ENCODE measurements at regions not wholly inside any gene's neighbourhood (a gene's known extent, or its start where the extent isn't known, plus 50 kb on each side); places are given as distances from the start of the nearest gene placed in this dataset.
"Not testable (repeated sequence)": the region's sequence is repeated elsewhere in the genome, so short reads cannot be mapped to it uniquely, and the experiment has no call there.

DNA sequence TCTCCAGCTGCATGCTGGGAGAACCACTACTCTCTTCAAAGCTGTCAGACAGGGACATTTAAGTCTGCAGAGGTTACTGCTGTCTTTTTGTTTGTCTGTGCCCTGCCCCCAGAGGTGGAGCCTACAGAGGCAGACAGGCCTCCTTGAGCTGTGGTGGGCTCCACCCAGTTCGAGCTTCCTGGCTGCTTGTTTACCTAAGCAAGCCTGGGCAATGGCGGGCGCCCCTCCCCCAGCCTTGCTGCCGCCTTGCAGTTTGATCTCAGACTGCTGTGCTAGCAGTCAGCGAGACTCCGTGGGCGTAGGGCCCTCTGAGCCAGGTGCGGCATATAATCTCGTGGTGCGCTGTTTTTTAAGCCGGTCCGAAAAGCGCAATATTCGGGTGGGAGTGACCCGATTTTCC, 215.0 kb downstream of the STIM2 start:
- H3K27ac Mint-ChIP-seq; H3K36me3 Mint-ChIP-seq; H3K4me1 Mint-ChIP-seq; H3K27ac ChIP-seq (ENCODE audit: low read depth, low read length); H3K4me1 ChIP-seq (ENCODE audit: insufficient read depth, low read length); intact Hi-C loops (cut with micrococcal nuclease); H3K9me3 ChIP-seq (ENCODE audit: control insufficient read depth in 1 of 2, low read length in 2 of 2); CTCF ChIA-PET (ENCODE audit: partially characterized antibody); H3K27me3 ChIP-seq (ENCODE audit: insufficient read depth, low read length); H3K9me3 Mint-ChIP-seq; POLR2A ChIA-PET (ENCODE audit: partially characterized antibody); DNase-seq; H3K27me3 Mint-ChIP-seq; H3K4me3 ChIP-seq (ENCODE audit: low read length in 2 of 2); H3K4me3 Mint-ChIP-seq; H3K36me3 ChIP-seq (ENCODE audit: insufficient read depth, low read length): not testable (repeated sequence)

DNA sequence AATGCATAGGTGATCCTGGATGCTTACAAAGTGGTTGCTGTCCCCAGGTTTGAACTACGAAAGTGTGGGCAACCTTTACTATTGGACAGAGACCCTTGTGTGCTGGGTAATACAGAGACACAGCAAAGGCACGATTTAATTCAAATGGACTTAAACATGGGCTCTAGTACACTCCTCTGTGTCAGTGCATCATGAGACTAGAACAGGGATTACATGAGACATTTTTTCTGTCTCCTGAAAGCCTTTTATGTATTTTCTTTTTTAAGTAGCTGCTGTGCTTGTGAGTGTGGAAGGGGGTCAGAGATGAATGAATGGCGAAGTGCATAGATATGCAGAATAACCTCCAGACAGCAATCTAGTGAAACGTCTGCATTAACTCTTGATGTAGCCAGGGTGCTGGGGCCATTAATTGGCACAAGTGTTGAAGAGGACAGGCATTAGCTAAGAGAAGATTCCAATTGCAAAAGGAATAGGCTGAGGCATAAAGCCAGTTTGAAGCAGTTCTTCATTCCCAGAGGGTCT, 218.4 kb downstream of the STIM2 start:
- Mint-ChIP-seq H3K9me3 (peaks cover 0 to 4% (median 0%) of the 10 kb centered on the region in 8 donors), H3K27me3 (peaks cover 11 to 13% of the 10 kb centered on the region in 2 donors), H3K27ac (no peak overlapping the region), H3K36me3 (no peaks in the 10 kb centered on the region), H3K4me3 (no peak overlapping the region), H3K4me1 (peaks cover 0 to 5% (median 0%) of the 10 kb centered on the region in 4 donors)
- Histone ChIP-seq H3K27ac (ENCODE audit: low read depth, low read length) (no peak overlapping the region), H3K9me3 (ENCODE audit: control insufficient read depth in 1 of 2, low read length in 2 of 2) (no peaks in the 10 kb centered on the region), H3K4me1 (ENCODE audit: insufficient read depth, low read length) (no peaks in the 10 kb centered on the region), H3K36me3 (ENCODE audit: insufficient read depth, low read length) (no peaks in the 10 kb centered on the region), H3K4me3 (ENCODE audit: low read length in 2 of 2) (no peak overlapping the region), H3K27me3 (ENCODE audit: insufficient read depth, low read length) (no peaks in the 10 kb centered on the region)
- intact Hi-C loops (cut with micrococcal nuclease): no loop called here
- POLR2A ChIA-PET (ENCODE audit: partially characterized antibody): no interaction called here
- CTCF ChIA-PET (ENCODE audit: partially characterized antibody): no interaction called here
- DNase-seq: no peak

DNA sequence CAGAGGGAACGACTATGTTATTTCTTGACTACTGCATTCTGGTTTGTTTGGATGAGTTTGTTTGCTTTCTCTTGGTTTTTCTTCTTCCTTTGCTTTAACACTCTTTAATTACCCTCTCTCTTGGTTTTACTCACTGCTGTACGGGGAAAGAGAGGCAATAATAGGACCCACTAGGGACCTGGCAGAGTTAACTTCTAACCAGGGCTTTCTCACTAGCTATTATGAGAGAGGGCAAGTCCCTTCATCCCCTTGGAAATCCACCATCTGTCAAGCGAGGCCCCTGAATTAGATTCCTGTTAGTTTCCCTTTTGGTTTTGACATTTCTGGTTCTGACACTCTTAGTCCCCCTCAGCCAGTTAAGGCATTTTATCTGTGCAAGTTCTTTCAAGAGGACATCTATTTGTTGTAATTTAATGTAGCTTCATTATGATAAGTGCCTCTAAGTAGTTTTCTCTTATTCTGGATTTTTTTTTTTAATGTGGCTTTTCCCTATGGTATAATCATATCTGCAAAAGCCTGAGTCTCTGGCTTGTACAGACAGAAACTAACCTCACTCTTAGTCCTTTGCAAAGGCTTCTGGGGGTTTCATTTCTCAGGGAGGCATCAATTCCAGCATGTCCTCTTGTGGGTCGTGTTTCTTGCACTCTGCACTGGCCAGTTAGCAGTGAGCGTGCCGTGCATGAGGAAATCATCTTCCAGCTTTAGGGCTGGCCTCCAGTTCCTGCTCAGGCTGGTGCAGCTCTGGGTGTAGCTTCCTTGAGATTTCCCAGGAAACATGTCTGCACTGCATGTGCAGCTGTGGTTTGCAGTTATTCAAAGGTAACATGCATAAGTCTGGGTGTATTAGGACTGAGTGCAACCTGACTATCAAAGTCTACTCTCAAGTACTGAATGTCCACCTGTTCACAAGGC, 221.3 kb downstream of the STIM2 start:
- H3K27ac ChIP-seq (ENCODE audit: low read depth, low read length): no peak overlapping the region

DNA sequence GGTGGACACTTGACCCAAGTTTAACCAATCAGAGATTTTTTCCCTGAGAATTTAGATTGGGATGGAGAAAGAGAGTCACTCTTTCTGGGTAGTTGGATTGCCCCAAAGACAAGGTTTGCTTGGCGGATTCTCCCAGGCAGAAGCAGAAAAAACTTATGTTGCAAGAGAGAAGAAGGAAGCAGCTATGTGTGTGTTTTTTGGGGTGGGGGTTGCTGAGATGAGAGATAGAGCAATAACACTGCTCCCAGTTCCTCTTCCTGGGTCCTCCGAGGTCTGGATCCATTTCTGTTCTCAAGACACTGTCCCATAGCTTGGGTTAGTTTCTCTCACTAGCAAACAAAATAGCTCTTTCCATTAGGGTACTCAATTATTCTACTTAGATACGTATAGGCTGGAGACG, 222.1 kb downstream of the STIM2 start:
- ChIA-PET CTCF (ENCODE audit: partially characterized antibody) (no interaction called here), POLR2A (ENCODE audit: partially characterized antibody) (no interaction called here)
- Mint-ChIP-seq H3K9me3 (peaks cover 0 to 4% (median 0%) of the 10 kb centered on the region in 8 donors), H3K4me1 (peaks cover 3 to 20% (median 7%) of the 10 kb centered on the region in 4 donors), H3K27ac (no peak overlapping the region), H3K36me3 (no peaks in the 10 kb centered on the region), H3K4me3 (no peak overlapping the region), H3K27me3 (peaks cover 36 to 37% of the 10 kb centered on the region in 2 donors)
- Histone ChIP-seq H3K27me3 (ENCODE audit: insufficient read depth, low read length) (peaks cover 12% of the 10 kb centered on the region), H3K36me3 (ENCODE audit: insufficient read depth, low read length) (no peaks in the 10 kb centered on the region), H3K27ac (ENCODE audit: low read depth, low read length) (no peak overlapping the region), H3K4me1 (ENCODE audit: insufficient read depth, low read length) (peaks cover 12% of the 10 kb centered on the region), H3K9me3 (ENCODE audit: control insufficient read depth in 1 of 2, low read length in 2 of 2) (no peaks in the 10 kb centered on the region), H3K4me3 (ENCODE audit: low read length in 2 of 2) (no peak overlapping the region)
- intact Hi-C loops (cut with micrococcal nuclease): no loop called here
- DNase-seq: no peak

More for the DNA sequence above, 221.3 kb downstream of the STIM2 start:
- Mint-ChIP-seq H3K36me3 (no peaks in the 10 kb centered on the region), H3K27ac (peak overlapping the region in 1 of 7 donors; percentile 8), H3K4me1 (peaks cover 3 to 20% (median 7%) of the 10 kb centered on the region in 4 donors), H3K9me3 (peaks cover 0 to 4% (median 0%) of the 10 kb centered on the region in 8 donors), H3K4me3 (no peak overlapping the region), H3K27me3 (peaks cover 32 to 34% of the 10 kb centered on the region in 2 donors)
- Histone ChIP-seq H3K9me3 (ENCODE audit: control insufficient read depth in 1 of 2, low read length in 2 of 2) (no peaks in the 10 kb centered on the region), H3K4me1 (ENCODE audit: insufficient read depth, low read length) (peaks cover 12% of the 10 kb centered on the region), H3K36me3 (ENCODE audit: insufficient read depth, low read length) (no peaks in the 10 kb centered on the region), H3K4me3 (ENCODE audit: low read length in 2 of 2) (no peak overlapping the region), H3K27me3 (ENCODE audit: insufficient read depth, low read length) (peaks cover 12% of the 10 kb centered on the region)
- CTCF ChIA-PET (ENCODE audit: partially characterized antibody): no interaction called here
- DNase-seq: no peak
- POLR2A ChIA-PET (ENCODE audit: partially characterized antibody): no interaction called here
- intact Hi-C loops (cut with micrococcal nuclease): no loop called here

DNA sequence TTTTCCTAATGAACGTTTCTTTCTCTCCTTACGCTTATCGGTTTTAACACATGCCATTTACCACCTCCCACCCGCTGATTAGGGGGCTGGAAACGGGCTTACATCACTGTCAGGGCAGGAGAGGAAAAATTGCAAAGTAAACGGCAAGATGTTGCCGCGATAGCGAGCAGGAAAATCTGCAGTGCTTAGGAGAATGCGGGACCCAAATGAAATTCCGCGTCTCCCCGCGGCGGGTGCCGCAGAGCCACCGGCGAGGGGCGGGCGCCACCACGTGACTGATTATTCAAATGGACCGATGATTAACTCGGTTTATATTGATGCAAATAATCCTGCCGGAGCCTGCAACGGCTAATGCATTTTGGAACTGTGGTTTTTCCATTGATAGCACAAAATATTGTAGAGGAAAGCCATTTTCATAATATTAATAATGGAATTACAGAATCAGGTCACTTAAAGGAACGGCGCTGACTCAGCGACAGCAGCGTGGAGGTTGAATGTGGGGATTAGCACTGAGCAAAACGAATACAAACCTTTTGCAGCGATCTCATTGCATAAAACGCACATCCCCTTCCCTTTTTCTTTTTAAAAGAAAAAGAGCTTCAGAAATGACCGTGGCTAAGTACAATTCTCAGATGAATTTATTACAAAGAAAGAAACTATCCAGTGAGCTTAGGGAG, 224.2 kb downstream of the STIM2 start:
- no peak overlapping the region for H3K27ac Mint-ChIP-seq
- Histone ChIP-seq H3K27me3 (ENCODE audit: insufficient read depth, low read length) (peaks cover 12% of the 10 kb centered on the region), H3K27ac (ENCODE audit: low read depth, low read length) (no peak overlapping the region), H3K4me1 (ENCODE audit: insufficient read depth, low read length) (peaks cover 12% of the 10 kb centered on the region), H3K36me3 (ENCODE audit: insufficient read depth, low read length) (no peaks in the 10 kb centered on the region), H3K4me3 (ENCODE audit: low read length in 2 of 2) (peak overlapping the region in 1 of 2 donors; percentile 19), H3K9me3 (ENCODE audit: control insufficient read depth in 1 of 2, low read length in 2 of 2) (no peaks in the 10 kb centered on the region)
- no peak for DNase-seq
- H3K4me1 Mint-ChIP-seq: peaks cover 3 to 20% (median 7%) of the 10 kb centered on the region in 4 donors
- ChIA-PET POLR2A (ENCODE audit: partially characterized antibody) (no interaction called here), CTCF (ENCODE audit: partially characterized antibody) (no interaction called here)
- peak overlapping the region in 7 of 8 donors; percentile 22 to 70 (median 50) for H3K4me3 Mint-ChIP-seq
- no peaks in the 10 kb centered on the region for H3K9me3 Mint-ChIP-seq
- H3K36me3 Mint-ChIP-seq: no peaks in the 10 kb centered on the region
- peaks cover 39 to 46% of the 10 kb centered on the region in 2 donors for H3K27me3 Mint-ChIP-seq
- intact Hi-C loops (cut with micrococcal nuclease): no loop called here

DNA sequence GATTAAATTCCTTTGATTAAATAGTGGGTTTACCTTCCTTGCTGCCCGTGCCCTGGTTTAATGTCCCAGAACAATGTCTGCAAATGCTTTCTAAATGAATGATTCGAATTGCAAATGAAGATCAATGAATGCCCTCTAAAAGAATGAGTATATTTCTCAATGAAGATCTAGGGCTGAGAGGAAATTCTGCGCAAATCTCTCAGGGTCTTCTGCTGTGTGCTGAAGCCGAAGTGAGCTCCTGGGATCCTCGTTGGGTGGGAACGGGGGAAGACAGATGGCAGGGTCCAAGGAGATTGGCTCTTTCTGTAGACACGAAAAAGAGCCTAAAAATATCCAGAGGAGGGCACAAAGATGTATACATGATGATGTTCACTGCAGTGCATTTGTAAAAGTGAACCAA, 224.8 kb downstream of the STIM2 start:
- H3K36me3 ChIP-seq (ENCODE audit: insufficient read depth, low read length): no peaks in the 10 kb centered on the region
- no peaks in the 10 kb centered on the region for H3K9me3 ChIP-seq (ENCODE audit: control insufficient read depth in 1 of 2, low read length in 2 of 2)
- no peaks in the 10 kb centered on the region for H3K36me3 Mint-ChIP-seq
- peaks cover 41 to 49% of the 10 kb centered on the region in 2 donors for H3K27me3 Mint-ChIP-seq
- H3K4me1 ChIP-seq (ENCODE audit: insufficient read depth, low read length): peaks cover 12% of the 10 kb centered on the region
- no peak for DNase-seq
- peak overlapping the region in 5 of 8 donors; percentile 0 to 70 (median 37) for H3K4me3 Mint-ChIP-seq
- intact Hi-C loops (cut with micrococcal nuclease): no loop called here
- peaks cover 3 to 20% (median 7%) of the 10 kb centered on the region in 4 donors for H3K4me1 Mint-ChIP-seq
- peaks cover 12% of the 10 kb centered on the region for H3K27me3 ChIP-seq (ENCODE audit: insufficient read depth, low read length)
- no peaks in the 10 kb centered on the region for H3K9me3 Mint-ChIP-seq
- no peak overlapping the region for H3K27ac Mint-ChIP-seq
- CTCF ChIA-PET (ENCODE audit: partially characterized antibody): no interaction called here
- no peak overlapping the region for H3K27ac ChIP-seq (ENCODE audit: low read depth, low read length)
- no peak overlapping the region for H3K4me3 ChIP-seq (ENCODE audit: low read length in 2 of 2)
- POLR2A ChIA-PET (ENCODE audit: partially characterized antibody): no interaction called here

DNA sequence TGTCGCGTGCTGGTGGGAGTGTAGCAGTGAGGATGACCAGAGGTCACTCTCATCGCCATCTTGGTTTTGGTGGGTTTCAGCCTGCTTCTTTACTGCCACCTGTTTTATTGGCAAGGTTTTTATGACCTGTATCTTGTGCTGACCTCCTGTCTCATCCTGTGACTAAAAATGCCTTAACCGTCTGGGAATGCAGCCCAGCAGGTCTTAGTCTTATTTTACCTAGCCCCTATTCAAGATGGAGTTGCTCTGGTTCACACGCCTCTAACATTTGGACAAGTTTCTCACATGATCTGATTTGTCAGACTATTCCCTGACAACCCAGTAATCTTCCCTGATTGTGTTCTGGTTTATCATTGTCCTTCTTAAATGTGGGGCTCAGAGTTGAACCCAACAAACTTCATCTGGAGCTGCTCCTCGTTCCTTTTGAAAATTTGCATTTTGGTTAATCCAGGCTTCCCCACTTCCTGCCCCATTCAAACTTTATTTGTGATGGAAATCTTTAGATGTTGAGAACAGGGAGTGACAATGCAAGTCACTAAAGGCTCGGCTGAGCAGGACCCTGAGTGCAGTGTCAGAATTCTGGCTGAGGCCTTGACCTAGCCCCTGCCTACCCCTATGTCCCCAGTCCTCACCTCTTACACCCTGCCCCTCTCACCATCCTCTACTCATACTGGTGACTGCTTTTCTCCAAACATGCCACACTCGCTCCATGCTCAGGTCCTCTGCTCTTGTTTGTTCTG, 226.8 kb downstream of the STIM2 start:
- Histone ChIP-seq H3K27ac (ENCODE audit: low read depth, low read length) (no peak overlapping the region), H3K4me3 (ENCODE audit: low read length in 2 of 2) (no peak overlapping the region), H3K9me3 (ENCODE audit: control insufficient read depth in 1 of 2, low read length in 2 of 2) (no peaks in the 10 kb centered on the region), H3K27me3 (ENCODE audit: insufficient read depth, low read length) (peaks cover 12% of the 10 kb centered on the region), H3K36me3 (ENCODE audit: insufficient read depth, low read length) (no peaks in the 10 kb centered on the region), H3K4me1 (ENCODE audit: insufficient read depth, low read length) (peaks cover 12% of the 10 kb centered on the region)
- no peak for DNase-seq
- Mint-ChIP-seq H3K27ac (no peak overlapping the region), H3K27me3 (peaks cover 41 to 58% of the 10 kb centered on the region in 2 donors), H3K4me3 (no peak overlapping the region), H3K36me3 (no peaks in the 10 kb centered on the region), H3K9me3 (no peaks in the 10 kb centered on the region), H3K4me1 (peaks cover 3 to 20% (median 7%) of the 10 kb centered on the region in 4 donors)
- POLR2A ChIA-PET (ENCODE audit: partially characterized antibody): no interaction called here
- intact Hi-C loops (cut with micrococcal nuclease): no loop called here
- CTCF ChIA-PET (ENCODE audit: partially characterized antibody): no interaction called here

All from CD4-positive, alpha-beta memory T cell (primary cell).